ENCODE measurements at regions not wholly inside any gene's neighbourhood (a gene's known extent, or its start where the extent isn't known, plus 50 kb on each side); places are given as distances from the start of the nearest gene placed in this dataset.

DNA sequence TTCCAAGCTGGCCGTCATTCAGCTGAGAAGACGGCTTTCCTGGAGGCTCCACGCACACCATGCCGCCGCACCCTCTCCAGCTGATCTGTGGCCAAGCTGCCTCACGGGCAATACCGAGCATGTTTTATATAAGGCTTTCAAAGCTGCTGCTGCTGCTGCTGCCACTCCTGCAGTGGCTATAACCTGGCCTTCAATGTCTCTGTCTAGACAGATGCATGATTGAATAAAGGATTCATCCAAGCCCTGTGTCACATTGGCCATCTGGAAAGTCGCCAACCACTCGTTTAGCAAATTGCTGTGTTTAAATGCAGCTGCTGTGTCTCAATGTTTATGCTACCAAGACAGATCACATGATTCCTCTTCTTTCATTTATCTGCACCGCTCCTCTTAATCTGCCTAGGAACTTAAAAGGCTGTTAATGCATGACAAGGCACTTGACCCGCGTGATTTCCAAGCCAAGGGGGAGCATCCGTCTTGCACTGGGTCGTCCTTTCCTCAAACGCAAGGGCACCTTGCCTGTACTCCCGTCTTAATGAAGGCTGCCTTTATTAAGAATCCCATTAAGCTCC lies 114.3 kb downstream of the TEX26 start:
- Mint-ChIP-seq H3K27me3 (ENCODE audit: unreplicated experiment) (peaks cover 6% of the 10 kb centered on the region), H3K4me1 (ENCODE audit: low read depth, unreplicated experiment) (peaks cover 47% of the 10 kb centered on the region), H3K4me3 (ENCODE audit: unreplicated experiment) (no peak overlapping the region), H3K9me3 (ENCODE audit: unreplicated experiment) (peaks cover 18% of the 10 kb centered on the region), H3K27ac (ENCODE audit: unreplicated experiment) (no peak overlapping the region), H3K36me3 (ENCODE audit: unreplicated experiment) (no peaks in the 10 kb centered on the region)
- peak; percentile 34 for DNase-seq
- TF ChIP-seq, protein P1, sequence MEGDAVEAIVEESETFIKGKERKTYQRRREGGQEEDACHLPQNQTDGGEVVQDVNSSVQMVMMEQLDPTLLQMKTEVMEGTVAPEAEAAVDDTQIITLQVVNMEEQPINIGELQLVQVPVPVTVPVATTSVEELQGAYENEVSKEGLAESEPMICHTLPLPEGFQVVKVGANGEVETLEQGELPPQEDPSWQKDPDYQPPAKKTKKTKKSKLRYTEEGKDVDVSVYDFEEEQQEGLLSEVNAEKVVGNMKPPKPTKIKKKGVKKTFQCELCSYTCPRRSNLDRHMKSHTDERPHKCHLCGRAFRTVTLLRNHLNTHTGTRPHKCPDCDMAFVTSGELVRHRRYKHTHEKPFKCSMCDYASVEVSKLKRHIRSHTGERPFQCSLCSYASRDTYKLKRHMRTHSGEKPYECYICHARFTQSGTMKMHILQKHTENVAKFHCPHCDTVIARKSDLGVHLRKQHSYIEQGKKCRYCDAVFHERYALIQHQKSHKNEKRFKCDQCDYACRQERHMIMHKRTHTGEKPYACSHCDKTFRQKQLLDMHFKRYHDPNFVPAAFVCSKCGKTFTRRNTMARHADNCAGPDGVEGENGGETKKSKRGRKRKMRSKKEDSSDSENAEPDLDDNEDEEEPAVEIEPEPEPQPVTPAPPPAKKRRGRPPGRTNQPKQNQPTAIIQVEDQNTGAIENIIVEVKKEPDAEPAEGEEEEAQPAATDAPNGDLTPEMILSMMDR (IDR thresholded peaks at IDR 0.05; ENCODE audit: partially characterized antibody, unreplicated experiment) = no peak

DNA sequence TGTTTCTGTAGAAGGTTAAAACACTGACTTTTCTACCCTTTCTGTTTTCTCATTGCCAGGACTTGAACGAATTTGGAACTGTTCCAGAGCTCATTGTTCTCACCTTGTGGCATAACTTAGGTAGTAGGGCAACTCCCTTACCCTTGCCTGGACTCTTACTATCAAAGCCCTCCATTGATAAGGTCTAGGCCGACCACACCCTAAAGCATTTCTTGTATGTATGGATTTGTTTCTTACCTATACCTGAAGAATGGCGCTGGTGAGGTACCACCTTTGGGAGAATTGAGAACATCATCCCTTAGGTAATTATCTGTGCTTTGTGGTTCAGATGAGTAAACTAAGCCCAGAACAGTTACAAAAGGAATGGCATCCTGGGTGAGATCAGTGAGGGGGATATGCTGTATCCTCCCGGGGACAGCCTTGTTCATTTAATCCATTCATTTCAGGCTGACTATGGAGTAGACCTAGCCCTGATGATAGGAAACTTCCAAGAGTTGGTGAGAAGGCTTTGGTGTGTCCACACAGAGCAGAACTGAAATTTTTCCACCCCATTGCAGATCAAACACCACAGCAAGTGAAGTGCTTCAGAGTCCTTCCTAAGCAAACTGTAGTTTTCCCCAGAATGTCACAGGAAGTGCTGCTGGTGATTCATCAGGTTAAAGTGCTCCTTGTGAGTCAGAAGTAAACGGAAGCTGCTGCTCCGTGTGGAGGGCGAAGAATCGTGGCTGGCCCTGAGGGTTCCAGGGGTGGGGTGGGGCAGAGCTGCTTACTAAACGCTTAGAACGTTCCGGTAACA lies 113.0 kb downstream of the TEX26 start:
- Mint-ChIP-seq H3K9me3 (ENCODE audit: unreplicated experiment) (peaks cover 14% of the 10 kb centered on the region), H3K4me3 (ENCODE audit: unreplicated experiment) (no peak overlapping the region), H3K27me3 (ENCODE audit: unreplicated experiment) (peaks cover 6% of the 10 kb centered on the region), H3K4me1 (ENCODE audit: low read depth, unreplicated experiment) (peaks cover 37% of the 10 kb centered on the region), H3K36me3 (ENCODE audit: unreplicated experiment) (no peaks in the 10 kb centered on the region), H3K27ac (ENCODE audit: unreplicated experiment) (peak overlapping the region; percentile 67)
- no peak for DNase-seq
- TF ChIP-seq, protein P1 (IDR thresholded peaks at IDR 0.05; ENCODE audit: partially characterized antibody, unreplicated experiment) = no peak

GRCh38 chr13:31044364-31045285 lies 112.2 kb downstream of the TEX26 start:
- Mint-ChIP-seq H3K4me1 (ENCODE audit: low read depth, unreplicated experiment) (peaks cover 29% of the 10 kb centered on the region), H3K27me3 (ENCODE audit: unreplicated experiment) (peaks cover 6% of the 10 kb centered on the region), H3K36me3 (ENCODE audit: unreplicated experiment) (no peaks in the 10 kb centered on the region), H3K4me3 (ENCODE audit: unreplicated experiment) (no peak overlapping the region), H3K27ac (ENCODE audit: unreplicated experiment) (peak overlapping the region; percentile 67), H3K9me3 (ENCODE audit: unreplicated experiment) (peaks cover 13% of the 10 kb centered on the region)
- DNase-seq = peak; percentile 86
- TF ChIP-seq, protein P1 (IDR thresholded peaks at IDR 0.05; ENCODE audit: partially characterized antibody, unreplicated experiment) = peak; percentile 94

DNA sequence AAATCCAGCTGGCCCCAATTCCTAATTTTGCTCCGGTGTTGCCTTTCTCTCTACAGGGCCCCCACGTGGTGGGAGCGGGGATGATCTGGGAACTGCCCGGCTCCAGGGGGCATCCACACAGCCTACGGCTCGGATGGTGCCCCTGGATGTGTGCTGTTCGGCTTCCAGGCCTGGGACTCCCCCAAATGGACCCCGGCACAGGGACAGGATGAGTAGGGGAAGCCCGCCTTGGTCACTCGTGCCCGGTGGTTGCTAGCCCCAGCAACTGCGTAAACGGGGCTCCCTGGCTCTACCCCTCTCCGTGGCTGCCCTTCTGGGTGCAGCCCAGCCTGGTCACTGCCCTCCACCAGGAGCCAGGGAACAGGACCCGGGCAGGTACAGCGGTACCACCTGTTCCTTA lies 111.5 kb downstream of the TEX26 start:
- Mint-ChIP-seq H3K9me3 (ENCODE audit: unreplicated experiment) (peaks cover 13% of the 10 kb centered on the region), H3K27ac (ENCODE audit: unreplicated experiment) (peak overlapping the region; percentile 88), H3K36me3 (ENCODE audit: unreplicated experiment) (no peaks in the 10 kb centered on the region), H3K4me1 (ENCODE audit: low read depth, unreplicated experiment) (peaks cover 29% of the 10 kb centered on the region), H3K4me3 (ENCODE audit: unreplicated experiment) (no peak overlapping the region), H3K27me3 (ENCODE audit: unreplicated experiment) (peaks cover 7% of the 10 kb centered on the region)
- TF ChIP-seq, protein P1 (IDR thresholded peaks at IDR 0.05; ENCODE audit: partially characterized antibody, unreplicated experiment) = no peak
- peak; percentile 52 for DNase-seq

Measured in glutamatergic neuron (in vitro differentiated cells).